IPS-NIHi7 (cell line): ENCODE measurements at regions not wholly inside any gene's neighbourhood (a gene's known extent, or its start where the extent isn't known, plus 50 kb on each side); places are given as distances from the start of the nearest gene placed in this dataset.

Experiments used
- DNase-seq: peaks from one replicate; pipeline ENCODE4 v3.0.0; 2012; ENCODE audit warnings: mixed read lengths; ENCODE audit errors: extremely low spot score

DNA sequence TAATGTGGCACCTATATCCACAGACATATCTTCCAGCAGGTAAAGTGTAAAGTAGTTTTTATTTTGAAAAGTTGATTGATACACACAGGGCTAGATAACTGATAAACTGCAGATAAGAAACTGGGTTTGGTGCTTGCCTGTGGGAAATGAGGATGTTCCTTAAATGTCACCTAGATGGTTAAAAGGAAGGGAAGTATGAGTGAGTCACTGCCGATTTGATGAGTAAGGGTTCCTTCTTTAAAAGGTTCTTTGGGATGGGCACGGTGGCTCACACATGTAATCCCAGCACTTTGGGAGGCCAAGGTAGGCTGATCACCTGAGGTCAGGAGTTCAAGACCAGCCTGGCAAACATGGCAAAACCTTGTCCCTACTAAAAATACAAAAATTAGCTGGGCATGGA is 73.8 kb upstream of the FRY start:
- no peak for DNase-seq

DNA sequence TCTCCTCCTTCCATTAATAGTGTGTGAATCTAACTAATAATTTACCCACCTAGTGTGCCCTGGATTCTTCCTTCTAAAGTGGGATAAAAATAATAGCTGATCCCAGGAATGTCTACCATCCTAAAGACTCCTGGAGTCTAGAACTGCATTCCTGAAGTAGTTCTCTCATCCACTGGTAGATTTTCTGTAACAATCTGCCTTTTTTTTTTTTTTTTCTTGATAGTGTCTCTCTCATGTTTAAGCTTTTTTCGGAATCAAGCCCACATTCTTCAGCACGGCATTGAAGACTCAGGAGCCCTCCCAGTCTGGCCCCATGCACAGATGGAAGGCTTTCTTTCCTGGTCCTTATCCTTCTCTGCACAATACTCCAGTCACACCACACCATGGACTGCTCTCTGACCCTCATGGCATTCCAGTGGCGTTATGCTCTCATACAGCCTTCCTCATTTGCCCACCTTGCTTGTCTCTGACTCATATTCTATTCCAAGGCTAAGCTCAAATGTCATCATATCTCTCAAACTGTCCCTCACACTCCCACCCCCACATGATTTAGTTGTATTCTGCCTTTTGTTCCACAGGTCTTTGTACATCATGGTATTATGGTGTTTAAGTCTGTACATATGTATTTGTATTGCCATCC is 68.7 kb upstream of the FRY start:
- no peak for DNase-seq

DNA sequence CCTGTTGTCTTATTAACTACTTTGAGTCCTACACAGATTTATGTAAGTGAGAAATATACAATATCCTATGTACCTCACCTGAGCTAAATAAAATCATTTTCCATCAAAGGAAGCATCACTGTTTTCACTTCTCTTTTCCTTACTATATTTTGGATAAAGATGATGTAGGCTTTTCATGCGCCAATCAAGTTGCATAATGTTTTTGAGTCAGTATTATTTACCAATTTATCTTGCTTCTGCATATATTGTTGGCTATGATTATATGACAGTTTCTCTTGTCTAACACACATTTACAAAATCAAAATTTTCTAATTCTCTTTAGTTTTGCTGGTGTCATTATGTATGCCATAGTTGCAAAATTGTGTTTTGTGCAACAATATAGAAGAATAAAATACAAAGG is 67.9 kb upstream of the FRY start:
- no peak for DNase-seq

DNA sequence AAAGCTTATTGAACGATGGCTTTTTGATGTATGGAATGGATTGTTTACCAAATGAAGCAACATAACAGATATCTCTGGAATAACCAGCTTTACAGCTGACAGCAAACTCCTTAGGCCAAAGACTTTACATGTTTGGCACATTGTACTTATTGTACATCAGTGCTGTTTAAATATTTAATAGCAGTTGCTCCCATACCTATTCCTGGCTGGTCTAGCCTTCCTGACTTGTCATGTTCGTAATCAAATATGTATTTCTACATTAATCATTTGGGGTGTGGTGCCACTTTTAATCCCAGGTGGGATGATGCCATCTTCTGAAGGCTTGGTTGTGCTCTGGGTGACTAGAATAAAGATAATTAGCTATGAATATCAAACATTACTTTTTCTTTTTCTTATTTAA is 67.4 kb upstream of the FRY start:
- no peak for DNase-seq

DNA sequence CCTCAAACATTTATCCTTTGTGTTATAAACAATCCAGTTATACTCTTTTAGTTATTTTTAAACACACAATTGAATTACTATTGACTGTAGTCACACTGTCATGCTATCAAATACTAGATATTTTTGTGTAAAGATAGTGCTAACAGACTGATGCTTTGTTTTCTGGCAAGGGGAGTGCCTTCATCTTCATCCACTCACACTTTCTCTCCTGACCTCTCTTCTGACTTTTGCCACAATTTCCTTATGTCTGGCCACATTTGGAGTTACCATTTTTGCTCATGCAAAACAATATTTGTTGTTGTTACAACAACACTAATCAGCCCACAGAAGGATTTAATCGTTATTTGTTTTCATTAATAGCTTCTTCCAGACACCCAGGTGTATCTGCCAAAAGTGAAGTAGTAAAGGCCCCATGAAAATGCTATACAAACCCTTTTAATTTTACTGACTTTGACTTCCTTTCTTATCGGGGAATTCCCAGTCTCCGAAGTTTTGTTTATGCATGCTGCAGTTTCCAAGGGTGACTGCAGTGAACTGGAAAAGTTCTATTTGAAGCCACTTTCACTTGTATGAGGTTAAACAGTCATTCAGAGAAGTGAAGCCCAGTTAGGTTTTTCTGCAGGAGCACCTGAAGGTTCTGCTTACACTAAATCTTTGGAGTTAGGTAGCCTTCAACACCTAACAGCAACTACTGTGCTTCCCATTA is 66.1 kb upstream of the FRY start:
- DNase-seq = no peak

DNA sequence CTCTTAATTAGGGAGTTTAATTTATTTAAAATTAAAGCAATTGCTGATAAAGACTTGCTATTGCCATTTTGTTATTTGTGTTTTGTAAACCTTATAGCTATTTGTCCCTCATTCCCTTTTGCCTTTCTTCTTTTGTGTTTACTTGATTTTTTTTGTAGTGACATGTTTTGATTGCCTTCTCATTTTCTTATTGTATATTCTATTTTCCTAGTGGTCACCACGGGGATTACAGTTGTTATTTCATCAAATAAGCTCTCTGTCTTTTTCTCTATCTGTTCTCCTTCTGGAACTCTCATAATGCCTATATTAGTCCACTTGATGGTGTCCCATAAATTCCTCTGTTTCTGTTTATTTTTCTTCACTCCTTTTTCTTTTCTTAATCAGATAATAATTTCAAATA is 64.4 kb upstream of the FRY start:
- no peak for DNase-seq

DNA sequence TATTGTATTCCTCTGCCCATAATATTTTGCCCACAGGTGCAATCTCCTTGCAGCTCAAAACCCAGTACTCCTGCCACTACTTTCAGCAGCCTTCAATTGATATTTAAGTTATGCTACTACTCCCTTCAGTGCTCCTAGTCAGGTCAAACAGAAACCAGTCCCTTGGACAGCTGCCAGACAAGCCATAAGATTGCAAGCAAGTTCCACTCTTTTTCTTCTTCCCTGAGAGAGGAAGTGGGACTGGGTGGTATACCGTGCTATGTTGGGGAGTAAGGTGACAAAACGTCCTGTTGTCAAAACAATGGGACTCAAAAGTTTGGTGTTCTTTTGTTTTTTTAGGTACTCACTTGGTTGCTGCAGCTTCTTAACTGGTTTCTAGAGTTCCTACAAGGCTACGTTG is 63.1 kb upstream of the FRY start:
- no peak for DNase-seq

DNA sequence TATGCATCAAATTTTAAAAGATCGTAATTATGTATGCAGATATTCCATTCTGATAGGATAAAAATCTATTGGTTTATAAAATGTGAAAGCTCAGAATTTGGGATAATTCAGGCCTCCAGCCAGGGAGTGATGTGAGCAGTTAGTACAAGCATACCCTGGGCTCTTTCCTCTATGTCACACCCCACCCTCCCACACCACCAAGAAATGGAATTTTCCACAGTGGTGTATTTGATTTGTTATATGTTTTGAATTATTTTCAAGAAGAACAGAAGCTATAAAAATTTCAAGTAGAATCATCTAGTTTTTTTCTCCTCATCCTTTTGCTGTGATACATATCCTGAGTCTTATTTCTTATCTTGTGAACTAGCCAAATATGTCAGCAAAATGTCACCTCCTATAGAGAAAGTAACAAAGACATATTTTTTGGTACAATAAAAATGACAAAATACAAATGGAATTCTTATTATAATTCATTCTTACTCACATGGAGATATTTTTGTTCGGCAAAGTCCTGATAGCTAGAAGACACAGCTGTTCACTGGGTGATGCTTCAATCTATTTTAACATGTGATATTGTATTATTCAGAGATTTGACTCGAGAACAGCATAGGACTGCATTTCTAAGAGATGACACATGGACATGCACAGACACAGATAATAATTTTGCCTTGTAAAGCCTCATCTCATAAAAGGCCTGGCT is 61.2 kb upstream of the FRY start:
- DNase-seq = no peak

DNA sequence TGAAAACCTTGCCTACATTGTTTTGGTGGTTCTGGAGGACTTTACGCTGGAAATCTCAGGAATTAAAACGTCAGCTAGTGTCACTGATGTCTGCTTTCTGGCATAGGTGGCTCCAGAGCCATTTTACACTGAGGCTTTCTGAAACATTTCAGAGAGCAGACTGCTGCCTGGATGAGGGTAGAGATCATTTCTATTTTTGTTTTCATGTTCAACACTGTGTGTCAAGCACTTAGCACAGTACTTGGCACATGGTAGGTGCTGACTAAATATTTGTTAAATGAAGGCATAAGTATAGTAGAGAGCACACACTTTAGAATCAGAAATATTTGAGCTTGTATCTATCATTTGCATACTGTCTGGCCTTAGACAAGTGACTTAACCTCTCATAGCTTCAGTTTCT is 59.1 kb upstream of the FRY start:
- DNase-seq = no peak

DNA sequence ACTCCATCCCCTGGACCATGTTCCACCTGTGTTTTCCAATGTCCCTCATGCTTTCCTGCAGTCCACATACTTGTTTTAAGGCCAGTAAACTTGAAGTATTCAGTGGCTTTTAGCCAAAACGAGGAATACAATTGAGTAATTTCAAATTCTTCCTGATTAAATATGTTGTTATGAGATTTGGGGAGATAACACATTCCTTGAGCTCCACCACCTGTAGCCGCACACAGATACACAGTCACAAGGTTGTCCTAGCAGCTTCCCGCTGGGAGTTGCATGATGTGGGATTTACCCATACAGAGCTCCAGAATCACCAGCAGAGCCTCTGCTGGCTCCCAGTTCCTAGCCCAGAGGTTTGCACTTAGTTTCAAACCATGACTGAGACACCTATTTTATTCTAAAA is 53.6 kb upstream of the FRY start:
- no peak for DNase-seq

DNA sequence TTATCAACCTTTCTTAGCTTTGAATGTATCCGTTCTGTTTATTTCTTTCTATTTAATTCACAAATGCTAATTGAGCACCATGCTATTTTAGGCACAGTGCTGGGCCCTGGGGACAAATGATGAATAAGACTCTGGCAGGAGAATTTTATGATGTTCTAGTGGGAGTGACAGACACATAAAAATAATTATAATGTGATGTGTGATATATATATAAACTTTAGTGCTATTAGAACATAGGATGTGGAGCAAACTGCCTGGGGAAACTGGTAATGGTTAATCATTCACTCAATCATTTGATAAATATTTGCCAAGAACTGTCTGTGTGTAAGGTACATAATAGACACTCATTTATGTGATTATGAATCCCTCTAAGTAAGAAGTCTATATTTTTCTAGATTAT is 50.7 kb upstream of the FRY start:
- DNase-seq = no peak
